Natural killer cell treated with Interleukin-12 subunit alpha and Interleukin-12 subunit beta and Interleukin-15 and Interleukin-18, amount 100 ng/mL, for 72 hours (primary cell): ENCODE measurements at regions not wholly inside any gene's neighbourhood (a gene's known extent, or its start where the extent isn't known, plus 50 kb on each side); places are given as distances from the start of the nearest gene placed in this dataset.

Source experiments
- ATAC-seq, 2 donors: fragments of 150-1000 bp; cut with Tn5 transposase in 1 of 2; sonication (Bioruptor Pico), chemical (Tn5 transposase) in 1 of 2; 2 replicates each; pipeline ENCODE4 v1.10.0; 2021
- DNase-seq: peaks from one replicate; pipeline ENCODE4 v3.0.0; 2022; ENCODE audit warnings: low spot score
- H3K27ac Mint-ChIP-seq, 2 donors: 1 replicate in 1 of 2; 2 replicates in 1 of 2; pipeline ENCODE4 v1.8.0; 2022; ENCODE audit warnings: mixed read lengths in 2 of 2, mild to moderate bottlenecking in 1 of 2, moderate library complexity in 1 of 2
- H3K27me3 Mint-ChIP-seq, 2 donors: 1 replicate in 1 of 2; 2 replicates in 1 of 2; pipeline ENCODE4 v1.8.0; 2022; ENCODE audit warnings: mixed read lengths in 2 of 2
- H3K36me3 Mint-ChIP-seq: one replicate; pipeline ENCODE4 v1.8.0; 2022; ENCODE audit warnings: mixed read lengths
- H3K4me1 Mint-ChIP-seq, 2 donors: 1 replicate in 1 of 2; 2 replicates in 1 of 2; pipeline ENCODE4 v1.8.0; 2022; ENCODE audit warnings: low read depth in 2 of 2, mixed read lengths in 2 of 2, mild to moderate bottlenecking in 1 of 2
- H3K4me3 Mint-ChIP-seq: one replicate; pipeline ENCODE4 v1.8.0; 2022; ENCODE audit warnings: mixed read lengths
- H3K9me3 Mint-ChIP-seq: 2 replicates; pipeline ENCODE4 v1.8.0; 2022; ENCODE audit warnings: mixed read lengths

GRCh38 chr17:71699907-71700306 lies 420.9 kb upstream of the SOX9 start:
- Mint-ChIP-seq H3K27me3 (no peaks in the 10 kb centered on the region), H3K9me3 (peaks cover 17% of the 10 kb centered on the region), H3K4me1 (no peaks in the 10 kb centered on the region), H3K36me3 (peaks cover 5% of the 10 kb centered on the region), H3K27ac (no peak overlapping the region), H3K4me3 (no peak overlapping the region)
- ATAC-seq (no peak), DNase-seq (no peak)

DNA sequence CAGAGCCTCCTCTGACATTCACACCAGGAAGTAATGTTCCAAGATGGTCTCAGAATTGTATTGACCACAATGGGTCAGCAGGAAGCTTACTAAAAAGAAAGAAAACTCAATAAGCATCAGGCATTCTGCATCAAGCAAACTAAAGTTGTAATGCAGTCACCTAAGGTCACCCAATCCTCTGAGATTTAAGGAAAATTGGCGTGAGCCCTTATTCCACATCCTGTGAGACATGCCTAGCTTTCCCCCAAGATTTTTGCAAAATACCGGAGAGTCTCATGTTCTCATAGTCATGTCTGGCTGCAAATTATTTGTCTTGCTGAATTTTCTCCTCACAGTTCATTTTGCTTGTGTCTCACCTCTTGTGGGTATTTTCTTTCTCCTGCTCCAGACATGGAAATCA lies 417.1 kb upstream of the SOX9 start:
- Mint-ChIP-seq H3K4me1 (no peaks in the 10 kb centered on the region), H3K4me3 (no peak overlapping the region), H3K27me3 (no peaks in the 10 kb centered on the region), H3K27ac (no peak overlapping the region), H3K36me3 (no peaks in the 10 kb centered on the region), H3K9me3 (peaks cover 8% of the 10 kb centered on the region)
- no peak for DNase-seq
- ATAC-seq, result no peak

GRCh38 chr17:71709271-71709890 lies 411.4 kb upstream of the SOX9 start:
- no peak for ATAC-seq
- Mint-ChIP-seq H3K4me1 (no peaks in the 10 kb centered on the region), H3K27ac (no peak overlapping the region), H3K27me3 (no peaks in the 10 kb centered on the region), H3K36me3 (no peaks in the 10 kb centered on the region), H3K4me3 (no peak overlapping the region), H3K9me3 (peaks cover 8% of the 10 kb centered on the region)
- DNase-seq, result no peak

- Mint-ChIP-seq H3K9me3 (peaks cover 6% of the 10 kb centered on the region), H3K27ac (no peak overlapping the region), H3K36me3 (no peaks in the 10 kb centered on the region), H3K4me1 (no peaks in the 10 kb centered on the region), H3K4me3 (no peak overlapping the region), H3K27me3 (no peaks in the 10 kb centered on the region)
- no peak for ATAC-seq
- no peak for DNase-seq
Observed at GRCh38 chr17:71709946-71710345, 410.9 kb upstream of the SOX9 start.

DNA sequence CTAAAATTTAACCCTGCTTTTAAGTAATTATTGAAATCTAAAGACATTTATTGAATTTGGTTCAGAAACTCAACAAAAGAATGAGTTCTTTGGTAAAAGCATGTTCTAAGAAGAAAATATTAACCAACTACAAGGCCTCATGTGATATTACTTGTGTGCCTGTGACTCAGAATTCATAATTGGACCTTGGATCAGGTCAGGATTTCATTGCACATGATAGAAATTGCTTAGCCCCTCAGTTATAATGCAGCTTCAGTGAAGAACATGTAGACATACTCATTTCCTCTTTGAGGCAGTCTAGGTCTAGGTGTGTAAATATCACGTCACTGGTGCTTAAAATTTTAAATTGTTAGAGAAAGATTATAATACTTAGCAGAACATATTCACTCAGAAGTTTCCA lies 410.0 kb upstream of the SOX9 start:
- Mint-ChIP-seq H3K27ac (no peak overlapping the region), H3K4me1 (no peaks in the 10 kb centered on the region), H3K4me3 (no peak overlapping the region), H3K36me3 (peaks cover 6% of the 10 kb centered on the region), H3K27me3 (no peaks in the 10 kb centered on the region), H3K9me3 (peaks cover 13% of the 10 kb centered on the region)
- ATAC-seq (no peak), DNase-seq (no peak)

DNA sequence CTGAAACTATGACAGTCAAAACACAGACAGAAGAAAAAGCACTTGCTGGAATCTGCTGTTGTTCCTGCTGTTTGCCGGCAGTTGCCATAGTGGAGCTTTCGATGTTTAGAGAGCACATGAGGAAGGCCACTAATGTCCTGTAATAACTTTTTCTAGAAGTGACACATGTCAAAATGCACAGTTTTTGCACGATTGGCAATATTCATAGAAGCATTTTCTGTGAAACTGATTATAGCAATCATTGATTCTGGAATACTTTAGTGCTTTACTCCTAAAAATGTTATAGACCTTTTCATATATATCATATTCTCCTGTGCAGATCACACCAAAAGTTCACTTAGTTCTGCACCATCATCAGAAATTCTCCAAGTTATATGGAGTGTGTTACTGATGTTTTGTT lies 407.0 kb upstream of the SOX9 start:
- Mint-ChIP-seq H3K4me3 (no peak overlapping the region), H3K4me1 (no peaks in the 10 kb centered on the region), H3K36me3 (peaks cover 6% of the 10 kb centered on the region), H3K27ac (no peak overlapping the region), H3K27me3 (no peaks in the 10 kb centered on the region), H3K9me3 (peaks cover 23% of the 10 kb centered on the region)
- DNase-seq (no peak), ATAC-seq (no peak)

- Mint-ChIP-seq H3K4me3 (no peak overlapping the region), H3K4me1 (no peaks in the 10 kb centered on the region), H3K27ac (no peak overlapping the region), H3K27me3 (no peaks in the 10 kb centered on the region), H3K36me3 (no peaks in the 10 kb centered on the region), H3K9me3 (peaks cover 2% of the 10 kb centered on the region)
- no peak for ATAC-seq
- no peak for DNase-seq
Observed at GRCh38 chr17:71724339-71724738, 396.5 kb upstream of the SOX9 start.

GRCh38 chr17:71725811-71726210 lies 395.0 kb upstream of the SOX9 start:
- H3K4me3 Mint-ChIP-seq, result no peak overlapping the region
- H3K36me3 Mint-ChIP-seq, result no peaks in the 10 kb centered on the region
- peaks cover 4% of the 10 kb centered on the region for H3K9me3 Mint-ChIP-seq
- H3K27ac Mint-ChIP-seq, result no peak overlapping the region
- H3K4me1 Mint-ChIP-seq, result no peaks in the 10 kb centered on the region
- ATAC-seq (no peak), DNase-seq (no peak)
- H3K27me3 Mint-ChIP-seq, result no peaks in the 10 kb centered on the region

GRCh38 chr17:71726341-71726740 lies 394.5 kb upstream of the SOX9 start:
- DNase-seq (no peak), ATAC-seq (no peak)
- Mint-ChIP-seq H3K27ac (no peak overlapping the region), H3K9me3 (peaks cover 4% of the 10 kb centered on the region), H3K36me3 (no peaks in the 10 kb centered on the region), H3K4me3 (no peak overlapping the region), H3K27me3 (no peaks in the 10 kb centered on the region), H3K4me1 (no peaks in the 10 kb centered on the region)

DNA sequence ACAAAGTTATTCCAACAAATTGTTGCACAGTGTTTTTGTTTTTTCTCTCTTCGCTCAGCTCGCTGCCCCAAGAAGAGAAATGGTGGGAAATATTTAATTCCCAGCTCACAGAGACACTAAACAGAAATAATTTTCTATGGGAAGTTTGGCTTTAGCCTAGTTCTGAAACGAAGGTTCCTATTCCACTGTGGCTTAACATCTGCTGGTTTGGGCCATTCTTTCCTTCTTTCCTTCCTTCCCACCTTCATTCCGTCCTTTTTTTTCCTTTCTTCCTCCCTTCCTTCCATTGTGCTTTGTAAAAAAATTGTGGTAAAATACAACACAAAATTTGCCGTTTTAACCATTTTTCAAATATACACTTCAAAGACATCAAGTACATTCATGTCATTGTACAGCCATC lies 393.5 kb upstream of the SOX9 start:
- H3K9me3 Mint-ChIP-seq, result peaks cover 4% of the 10 kb centered on the region
- ATAC-seq, result no peak
- H3K27ac Mint-ChIP-seq, result no peak overlapping the region
- H3K27me3 Mint-ChIP-seq, result no peaks in the 10 kb centered on the region
- no peaks in the 10 kb centered on the region for H3K4me1 Mint-ChIP-seq
- no peaks in the 10 kb centered on the region for H3K36me3 Mint-ChIP-seq
- no peak overlapping the region for H3K4me3 Mint-ChIP-seq
- DNase-seq, result no peak

DNA sequence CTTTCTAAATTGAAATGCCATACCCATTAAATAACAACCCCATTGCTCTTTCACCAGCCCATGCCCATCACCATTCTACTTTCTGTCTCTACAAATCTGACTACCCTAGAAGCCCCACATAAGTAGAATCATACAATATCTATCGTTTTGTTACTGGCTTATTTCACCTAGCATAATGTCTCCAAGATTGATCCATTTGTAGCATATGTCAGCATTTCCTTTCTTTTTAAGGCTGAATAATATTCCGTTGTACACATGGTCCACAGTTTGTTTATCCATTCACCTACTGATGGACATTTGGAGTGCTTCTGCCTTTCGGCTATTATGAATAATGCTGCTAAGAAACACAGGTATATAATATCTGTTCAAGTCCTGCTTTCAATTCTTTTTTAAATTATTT lies 393.1 kb upstream of the SOX9 start:
- no peak for ATAC-seq
- Mint-ChIP-seq H3K9me3 (peaks cover 4% of the 10 kb centered on the region), H3K27ac (no peak overlapping the region), H3K36me3 (no peaks in the 10 kb centered on the region), H3K27me3 (no peaks in the 10 kb centered on the region), H3K4me1 (no peaks in the 10 kb centered on the region), H3K4me3 (no peak overlapping the region)
- no peak for DNase-seq

DNA sequence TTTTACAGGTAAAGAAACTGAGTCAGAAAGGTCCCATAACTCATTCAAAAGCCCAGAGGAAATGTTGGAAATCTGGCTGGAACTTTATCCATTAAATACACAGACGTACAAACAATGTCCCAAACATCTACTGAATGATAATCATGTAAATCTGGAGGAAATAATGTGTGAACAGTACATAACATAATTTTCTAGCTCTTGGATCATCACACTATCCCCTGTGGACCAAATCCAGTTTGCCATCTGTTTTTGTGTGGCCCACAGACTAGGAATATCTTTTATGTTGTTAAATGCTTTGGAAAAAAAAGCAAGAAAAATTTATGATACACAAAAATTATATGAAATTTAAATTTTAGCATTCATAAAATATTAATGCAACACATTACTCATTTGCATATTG lies 389.9 kb upstream of the SOX9 start:
- H3K27me3 Mint-ChIP-seq, result no peaks in the 10 kb centered on the region
- no peak for DNase-seq
- H3K4me1 Mint-ChIP-seq, result no peaks in the 10 kb centered on the region
- peaks cover 9% of the 10 kb centered on the region for H3K9me3 Mint-ChIP-seq
- no peak for ATAC-seq
- H3K27ac Mint-ChIP-seq, result no peak overlapping the region
- H3K4me3 Mint-ChIP-seq, result no peak overlapping the region
- no peaks in the 10 kb centered on the region for H3K36me3 Mint-ChIP-seq

- DNase-seq (no peak), ATAC-seq (no peak)
- Mint-ChIP-seq H3K9me3 (peaks cover 5% of the 10 kb centered on the region), H3K27ac (no peak overlapping the region), H3K4me3 (no peak overlapping the region), H3K4me1 (no peaks in the 10 kb centered on the region), H3K27me3 (no peaks in the 10 kb centered on the region), H3K36me3 (no peaks in the 10 kb centered on the region)
Observed at GRCh38 chr17:71735893-71736292, 384.9 kb upstream of the SOX9 start.

GRCh38 chr17:71740866-71741265 lies 380.0 kb upstream of the SOX9 start:
- DNase-seq, result no peak
- Mint-ChIP-seq H3K27me3 (no peaks in the 10 kb centered on the region), H3K36me3 (no peaks in the 10 kb centered on the region), H3K27ac (no peak overlapping the region), H3K4me3 (no peak overlapping the region), H3K4me1 (no peaks in the 10 kb centered on the region), H3K9me3 (no peaks in the 10 kb centered on the region)
- no peak for ATAC-seq

DNA sequence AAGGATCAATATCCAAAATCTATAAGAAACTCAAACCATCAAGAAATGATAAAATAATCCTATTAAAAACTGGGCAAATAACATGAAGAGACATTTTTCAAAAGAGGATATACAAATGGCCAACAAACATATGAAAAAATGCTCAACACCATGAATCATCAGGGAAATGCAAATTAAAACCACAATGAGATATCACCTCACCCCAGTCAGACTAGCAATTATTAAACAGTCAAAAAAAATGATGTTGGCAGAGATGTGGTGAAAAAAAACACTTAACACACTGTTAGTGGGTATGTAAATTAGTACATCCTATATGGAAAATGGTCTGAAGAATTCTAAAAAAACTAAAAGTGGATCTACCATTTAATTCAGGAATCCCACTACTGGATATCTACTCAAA lies 379.0 kb upstream of the SOX9 start:
- H3K27me3 Mint-ChIP-seq, result no peaks in the 10 kb centered on the region
- no peak overlapping the region for H3K27ac Mint-ChIP-seq
- no peak overlapping the region for H3K4me3 Mint-ChIP-seq
- H3K36me3 Mint-ChIP-seq, result no peaks in the 10 kb centered on the region
- peaks cover 6% of the 10 kb centered on the region for H3K9me3 Mint-ChIP-seq
- H3K4me1 Mint-ChIP-seq, result no peaks in the 10 kb centered on the region
- ATAC-seq (no peak), DNase-seq (no peak)
